ENCODE measurements at regions not wholly inside any gene's neighbourhood (a gene's known extent, or its start where the extent isn't known, plus 50 kb on each side); places are given as distances from the start of the nearest gene placed in this dataset.

- no peak for TF ChIP-seq NFATC4 (CRISPR knock-in tag; IDR thresholded peaks at IDR 0.05)
- TF ChIP-seq NR2C2 (CRISPR knock-in tag; IDR thresholded peaks at IDR 0.05), result no peak
- no peak for TF ChIP-seq FOXJ3 (CRISPR knock-in tag; IDR thresholded peaks at IDR 0.05; ENCODE audit: borderline replicate concordance)
- TF ChIP-seq NR1H2 (CRISPR knock-in tag; IDR thresholded peaks at IDR 0.05), result no peak
- TF ChIP-seq FOXP4 (CRISPR knock-in tag; IDR thresholded peaks at IDR 0.05), result no peak
- TF ChIP-seq ZNF263 (CRISPR knock-in tag; IDR thresholded peaks at IDR 0.05; ENCODE audit: low read depth), result no peak
- TF ChIP-seq TP53 (CRISPR knock-in tag; IDR thresholded peaks at IDR 0.05), result no peak
Measured at GRCh38 chr13:111491659-111492058, 171.2 kb downstream of the TEX29 start (continued).

DNA sequence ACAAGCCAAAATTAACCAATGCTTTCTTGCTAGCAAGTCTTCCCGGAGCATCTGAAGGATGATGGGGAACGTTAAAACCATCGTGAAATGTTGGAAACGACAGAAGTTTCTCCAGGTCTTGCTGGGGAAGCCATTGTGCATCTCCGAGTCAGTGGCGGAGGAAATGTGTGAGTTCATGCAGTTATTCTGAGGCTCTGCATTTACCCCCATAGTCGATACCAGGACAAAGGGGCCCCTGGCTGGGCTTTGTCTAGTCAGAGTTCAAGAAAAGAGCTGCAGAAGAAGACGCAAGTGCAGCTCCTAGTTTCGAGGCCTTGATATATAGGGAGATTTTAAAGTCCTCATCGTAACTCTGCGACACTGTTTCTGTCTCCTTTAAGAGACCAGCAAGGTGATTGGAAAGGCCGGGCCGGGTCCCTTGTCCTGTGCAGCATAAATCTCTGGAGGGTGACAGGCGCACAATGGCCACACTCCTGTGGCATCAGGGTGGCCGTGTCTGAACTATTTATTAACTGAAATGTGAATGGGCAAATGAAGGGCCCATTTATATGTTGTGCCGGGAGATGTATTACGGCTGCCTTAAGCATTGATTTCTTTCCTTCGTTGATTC lies 172.0 kb downstream of the TEX29 start:
- DNase-seq (ENCODE audit: low spot score), result no peak
- POLR2A ChIA-PET, result no interaction called here
- no peak for TF ChIP-seq TEAD1 (CRISPR knock-in tag; IDR thresholded peaks at IDR 0.05)
- TF ChIP-seq PRRX2 (CRISPR knock-in tag; IDR thresholded peaks at IDR 0.05), result no peak
- no peak for TF ChIP-seq GRHL2 (CRISPR knock-in tag; IDR thresholded peaks at IDR 0.05; ENCODE audit: insufficient replicate concordance, severe bottlenecking)
- TF ChIP-seq, protein P1, sequence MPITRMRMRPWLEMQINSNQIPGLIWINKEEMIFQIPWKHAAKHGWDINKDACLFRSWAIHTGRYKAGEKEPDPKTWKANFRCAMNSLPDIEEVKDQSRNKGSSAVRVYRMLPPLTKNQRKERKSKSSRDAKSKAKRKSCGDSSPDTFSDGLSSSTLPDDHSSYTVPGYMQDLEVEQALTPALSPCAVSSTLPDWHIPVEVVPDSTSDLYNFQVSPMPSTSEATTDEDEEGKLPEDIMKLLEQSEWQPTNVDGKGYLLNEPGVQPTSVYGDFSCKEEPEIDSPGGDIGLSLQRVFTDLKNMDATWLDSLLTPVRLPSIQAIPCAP (CRISPR knock-in tag; IDR thresholded peaks at IDR 0.05), result no peak
- Mint-ChIP-seq H3K36me3 (peaks cover 11% of the 10 kb centered on the region; the same call in 1 of the 2 replicates), H3K9me3 (peaks cover 17% of the 10 kb centered on the region), H3K27ac (no peak overlapping the region), H3K4me3 (no peak overlapping the region), H3K27me3 (ENCODE audit: low read depth) (no peaks in the 10 kb centered on the region), H3K4me1 (no peaks in the 10 kb centered on the region)
- CTCF ChIA-PET, result interaction anchor here (0.7 to 2.3 kb wide), 2 partner anchors 13 to 18 kb away, joined by 3 to 20 read pairs; no protein-coding TSS in a partner anchor
- no peak for ATAC-seq

- no peak overlapping the region for H3K27ac Mint-ChIP-seq
- H3K4me1 Mint-ChIP-seq, result no peaks in the 10 kb centered on the region
- CTCF ChIA-PET, result interaction anchor here (0.5 kb wide), 1 partner anchor 12 kb away, joined by 3 read pairs; no protein-coding TSS in a partner anchor
Measured at GRCh38 chr13:111492958-111493357, 172.5 kb downstream of the TEX29 start.

GRCh38 chr13:111493468-111493867 lies 173.0 kb downstream of the TEX29 start:
- no peaks in the 10 kb centered on the region for H3K4me1 Mint-ChIP-seq
- DNase-seq (ENCODE audit: low spot score) (no peak), ATAC-seq (no peak)
- H3K4me3 Mint-ChIP-seq, result no peak overlapping the region
- no peak overlapping the region for H3K27ac Mint-ChIP-seq
- H3K27me3 Mint-ChIP-seq (ENCODE audit: low read depth), result no peaks in the 10 kb centered on the region
- TF ChIP-seq, protein P2, sequence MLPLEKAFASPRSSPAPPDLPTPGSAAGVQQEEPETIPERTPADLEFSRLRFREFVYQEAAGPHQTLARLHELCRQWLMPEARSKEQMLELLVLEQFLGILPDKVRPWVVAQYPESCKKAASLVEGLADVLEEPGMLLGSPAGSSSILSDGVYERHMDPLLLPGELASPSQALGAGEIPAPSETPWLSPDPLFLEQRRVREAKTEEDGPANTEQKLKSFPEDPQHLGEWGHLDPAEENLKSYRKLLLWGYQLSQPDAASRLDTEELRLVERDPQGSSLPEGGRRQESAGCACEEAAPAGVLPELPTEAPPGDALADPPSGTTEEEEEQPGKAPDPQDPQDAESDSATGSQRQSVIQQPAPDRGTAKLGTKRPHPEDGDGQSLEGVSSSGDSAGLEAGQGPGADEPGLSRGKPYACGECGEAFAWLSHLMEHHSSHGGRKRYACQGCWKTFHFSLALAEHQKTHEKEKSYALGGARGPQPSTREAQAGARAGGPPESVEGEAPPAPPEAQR (CRISPR knock-in tag; IDR thresholded peaks at IDR 0.05), result no peak
- no peak for TF ChIP-seq STAT6 (CRISPR knock-in tag; conservative IDR thresholded peaks at IDR 0.05; ENCODE audit: low read depth)
- CTCF ChIA-PET, result interaction anchor here (0.5 to 1.0 kb wide), 2 partner anchors 12 kb away, joined by 3 to 7 read pairs; no protein-coding TSS in a partner anchor
- POLR2A ChIA-PET, result no interaction called here
- peaks cover 7% of the 10 kb centered on the region for H3K9me3 Mint-ChIP-seq
- H3K36me3 Mint-ChIP-seq, result peaks cover 6% of the 10 kb centered on the region; the same call in 1 of the 2 replicates

More at GRCh38 chr13:111492958-111493357, 172.5 kb downstream of the TEX29 start:
- no peak for ATAC-seq
- H3K27me3 Mint-ChIP-seq (ENCODE audit: low read depth), result no peaks in the 10 kb centered on the region
- peaks cover 11% of the 10 kb centered on the region; the same call in 1 of the 2 replicates for H3K36me3 Mint-ChIP-seq
- TF ChIP-seq HMGA2 (CRISPR knock-in tag; IDR thresholded peaks at IDR 0.05) (no peak), ZNF232 (CRISPR knock-in tag; IDR thresholded peaks at IDR 0.05) (no peak)
- POLR2A ChIA-PET, result no interaction called here
- H3K9me3 Mint-ChIP-seq, result peaks cover 12% of the 10 kb centered on the region
- DNase-seq (ENCODE audit: low spot score), result no peak
- no peak overlapping the region for H3K4me3 Mint-ChIP-seq

Data from WTC11 (cell line).